Fibroblast of lung (primary cell): ENCODE measurements at regions not wholly inside any gene's neighbourhood (a gene's known extent, or its start where the extent isn't known, plus 50 kb on each side); places are given as distances from the start of the nearest gene placed in this dataset.

Experiments used
- DNase-seq, 2 donors: peaks; one replicate each; pipeline versions ENCODE4 v3.0.0 to v3.0.0-alpha.2; 2010; ENCODE audit warnings: low read depth in 2 of 2
- H2AFZ ChIP-seq: 2 replicates; pipeline ENCODE4 v1.5.1; 2012; ENCODE audit warnings: low read length, control low read depth, inconsistent platforms
- H3K27ac ChIP-seq: 2 replicates; pipeline ENCODE4 v1.5.1; 2011; ENCODE audit warnings: low read length, control low read depth; ENCODE audit not compliant: insufficient read depth
- H3K27me3 ChIP-seq: 2 replicates; pipeline ENCODE4 v1.5.1; 2011; ENCODE audit warnings: mild to moderate bottlenecking, low read length; ENCODE audit not compliant: control insufficient read depth, insufficient read depth
- H3K36me3 ChIP-seq: 2 replicates; pipeline ENCODE4 v1.5.1; 2011; ENCODE audit warnings: low read length; ENCODE audit not compliant: control insufficient read depth, insufficient read depth
- H3K4me1 ChIP-seq: 2 replicates; pipeline ENCODE4 v1.5.1; 2011; ENCODE audit warnings: low read length; ENCODE audit not compliant: control insufficient read depth, insufficient read depth; ENCODE audit errors: extremely low read depth
- H3K4me2 ChIP-seq: 2 replicates; pipeline ENCODE4 v1.5.1; 2011; ENCODE audit warnings: low read length, control low read depth; ENCODE audit not compliant: insufficient read depth; ENCODE audit errors: extremely low read depth
- H3K4me3 ChIP-seq, 4 experiments: fragments of 200-600 bp in 1 of 4; sonication (generic) in 1 of 4; replicated peaks in 1 of 4; 2 replicates each; pipeline ENCODE4 v1.5.1; 2011 to 2016; ENCODE audit warnings: low read length in 4 of 4, low read depth in 3 of 4, mild to moderate bottlenecking in 3 of 4, control low read depth in 2 of 4, inconsistent platforms in 1 of 4, mixed read lengths in 1 of 4; ENCODE audit not compliant: insufficient read depth in 1 of 4; ENCODE audit errors: control extremely low read depth in 1 of 4
- H3K79me2 ChIP-seq: 2 replicates; pipeline ENCODE4 v1.5.1; 2012; ENCODE audit warnings: mild to moderate bottlenecking, low read length, inconsistent platforms; ENCODE audit not compliant: control insufficient read depth, insufficient read depth
- H3K9ac ChIP-seq: 2 replicates; pipeline ENCODE4 v1.5.1; 2011; ENCODE audit warnings: mild to moderate bottlenecking, low read length, control low read depth; ENCODE audit not compliant: insufficient read depth
- H3K9me3 ChIP-seq: 2 replicates; pipeline ENCODE4 v1.5.1; 2012; ENCODE audit warnings: low read depth, low read length; ENCODE audit not compliant: control insufficient read depth, insufficient read depth
- H4K20me1 ChIP-seq: 2 replicates; pipeline ENCODE4 v1.5.1; 2011; ENCODE audit warnings: low read length; ENCODE audit not compliant: control insufficient read depth, insufficient read depth; ENCODE audit errors: extremely low read depth
- CTCF ChIP-seq, 2 donors: IDR thresholded peaks in 1 of 2; conservative IDR thresholded peaks in 1 of 2; 1 replicate in 1 of 2; 2 replicates in 1 of 2; pipeline ENCODE4 v1.5.1; 2011 to 2012; ENCODE audit warnings: low read length in 2 of 2, control low read depth in 1 of 2, inconsistent platforms in 1 of 2, low read depth in 1 of 2, mild to moderate bottlenecking in 1 of 2
- EZH2 ChIP-seq: IDR thresholded peaks from 2 replicates; pipeline ENCODE4 v1.5.1; 2012; ENCODE audit warnings: low read length, control low read depth, mild to moderate bottlenecking; ENCODE audit errors: missing control alignments

- Histone ChIP-seq H3K4me3 (no peak overlapping the region), H3K79me2 (no peaks in the 10 kb centered on the region), H3K9me3 (no peaks in the 10 kb centered on the region), H3K36me3 (no peaks in the 10 kb centered on the region), H3K4me1 (peaks cover 11% of the 10 kb centered on the region), H3K27me3 (no peaks in the 10 kb centered on the region), H3K27ac (no peak overlapping the region), H4K20me1 (no peaks in the 10 kb centered on the region), H2AFZ (peak overlapping the region; percentile 31), H3K4me2 (no peak overlapping the region), H3K9ac (no peak overlapping the region)
- TF ChIP-seq CTCF (conservative IDR thresholded peaks at IDR 0.05 in 1 of 2, IDR thresholded peaks at IDR 0.05 in 1 of 2; ENCODE audit: low read depth in 1 of 2, low read length in 2 of 2) = no peak
- no peak for TF ChIP-seq EZH2
- DNase-seq = peak; percentile 81 to 83
Observed at GRCh38 chr4:24211856-24212255, 322.0 kb upstream of the PPARGC1A start.

GRCh38 chr4:24210332-24210902 is 320.6 kb upstream of the PPARGC1A start:
- no peak for TF ChIP-seq CTCF (conservative IDR thresholded peaks at IDR 0.05 in 1 of 2, IDR thresholded peaks at IDR 0.05 in 1 of 2; ENCODE audit: low read depth in 1 of 2, low read length in 2 of 2)
- TF ChIP-seq EZH2 = no peak
- Histone ChIP-seq H3K27ac (peak overlapping the region; percentile 59), H3K4me3 (no peak overlapping the region)

GRCh38 chr4:24209906-24210305 is 320.1 kb upstream of the PPARGC1A start:
- Histone ChIP-seq H2AFZ (no peak overlapping the region), H4K20me1 (no peaks in the 10 kb centered on the region), H3K4me2 (no peak overlapping the region), H3K79me2 (no peaks in the 10 kb centered on the region), H3K36me3 (no peaks in the 10 kb centered on the region), H3K4me3 (no peak overlapping the region), H3K9ac (no peak overlapping the region), H3K4me1 (peaks cover 11% of the 10 kb centered on the region), H3K27ac (peak overlapping the region; percentile 5), H3K9me3 (no peaks in the 10 kb centered on the region), H3K27me3 (no peaks in the 10 kb centered on the region)
- TF ChIP-seq CTCF (conservative IDR thresholded peaks at IDR 0.05 in 1 of 2, IDR thresholded peaks at IDR 0.05 in 1 of 2; ENCODE audit: low read depth in 1 of 2, low read length in 2 of 2) (no peak), EZH2 (no peak)
- DNase-seq = no peak

More at GRCh38 chr4:24210332-24210902, 320.6 kb upstream of the PPARGC1A start:
- peak; percentile 92 to 100 for DNase-seq
- Histone ChIP-seq H3K36me3 (no peaks in the 10 kb centered on the region), H3K27me3 (no peaks in the 10 kb centered on the region), H4K20me1 (no peaks in the 10 kb centered on the region), H3K79me2 (no peaks in the 10 kb centered on the region), H3K4me2 (peak overlapping the region; percentile 54), H3K9me3 (no peaks in the 10 kb centered on the region), H2AFZ (no peak overlapping the region), H3K4me1 (peaks cover 11% of the 10 kb centered on the region), H3K9ac (no peak overlapping the region)
